GM11168 (cell line): ENCODE measurements at regions not wholly inside any gene's neighbourhood (a gene's known extent, or its start where the extent isn't known, plus 50 kb on each side); places are given as distances from the start of the nearest gene placed in this dataset.
"Not testable (repeated sequence)": the region's sequence is repeated elsewhere in the genome, so short reads cannot be mapped to it uniquely, and the experiment has no call there.

Source experiments
- in situ Hi-C: fragments of 300-500 bp; cut with MboI; formaldehyde crosslinking; loops from one replicate; pipeline ENCODE4 v1.12.0; 2022; ENCODE audit warnings: low sequenced_read_pairs; ENCODE audit not compliant: unreplicated experiment

- in situ Hi-C loops = no loop called here
These were observed 152.9 kb upstream of the NDN start for GRCh38 chr15:23839893-23840474.

- in situ Hi-C loops = no loop called here
These were observed 159.1 kb upstream of the NDN start for GRCh38 chr15:23846218-23846617.

- in situ Hi-C loops = no loop called here
These were observed 163.6 kb upstream of the NDN start for GRCh38 chr15:23850666-23851065.

- in situ Hi-C loops = no loop called here
These were observed 164.8 kb upstream of the NDN start for GRCh38 chr15:23851921-23852320.

- in situ Hi-C loops = no loop called here
These were observed 166.2 kb upstream of the NDN start for GRCh38 chr15:23853286-23853685.

GRCh38 chr15:23854203-23854911 lies 167.3 kb upstream of the NDN start:
- in situ Hi-C loops = no loop called here

GRCh38 chr15:23854912-23855659 lies 168.0 kb upstream of the NDN start:
- in situ Hi-C loops = no loop called here

GRCh38 chr15:23855947-23856346 lies 168.8 kb upstream of the NDN start:
- in situ Hi-C loops = no loop called here

GRCh38 chr15:23857028-23857641 lies 170.0 kb upstream of the NDN start:
- in situ Hi-C loops = no loop called here

GRCh38 chr15:23859008-23859407 lies 171.9 kb upstream of the NDN start:
- in situ Hi-C loops = no loop called here

- in situ Hi-C loops = no loop called here
These were observed 173.5 kb upstream of the NDN start for GRCh38 chr15:23860290-23861245.

- in situ Hi-C loops = no loop called here
These were observed 179.7 kb upstream of the NDN start for GRCh38 chr15:23866832-23867231.

GRCh38 chr15:23869396-23869795 lies 182.3 kb upstream of the NDN start:
- in situ Hi-C loops = no loop called here

- in situ Hi-C loops = not testable (repeated sequence)
These were observed 186.5 kb upstream of the NDN start for GRCh38 chr15:23873613-23874012.

GRCh38 chr15:23877502-23878412 lies 190.7 kb upstream of the NDN start:
- in situ Hi-C loops = no loop called here

GRCh38 chr15:23881291-23881690 lies 194.2 kb upstream of the NDN start:
- in situ Hi-C loops = no loop called here

- in situ Hi-C loops = no loop called here
These were observed 203.1 kb upstream of the NDN start for GRCh38 chr15:23890218-23890617.

GRCh38 chr15:23897091-23897490 lies 210.0 kb upstream of the NDN start:
- in situ Hi-C loops = no loop called here

GRCh38 chr15:23897531-23897930 lies 210.4 kb upstream of the NDN start:
- in situ Hi-C loops = no loop called here
